GM10266 (cell line): ENCODE measurements at regions not wholly inside any gene's neighbourhood (a gene's known extent, or its start where the extent isn't known, plus 50 kb on each side); places are given as distances from the start of the nearest gene placed in this dataset.

Experiments used
- DNase-seq: peaks from one replicate; pipeline ENCODE4 v3.0.0; 2012; ENCODE audit errors: extremely low spot score
- TF ChIP-seq, protein P1 (sequence below): IDR thresholded peaks from 2 replicates; pipeline ENCODE4 v1.5.1; 2012; ENCODE audit warnings: mild to moderate bottlenecking, low read depth; ENCODE audit not compliant: control insufficient read depth, insufficient read depth; ENCODE audit errors: missing control alignments

DNA sequence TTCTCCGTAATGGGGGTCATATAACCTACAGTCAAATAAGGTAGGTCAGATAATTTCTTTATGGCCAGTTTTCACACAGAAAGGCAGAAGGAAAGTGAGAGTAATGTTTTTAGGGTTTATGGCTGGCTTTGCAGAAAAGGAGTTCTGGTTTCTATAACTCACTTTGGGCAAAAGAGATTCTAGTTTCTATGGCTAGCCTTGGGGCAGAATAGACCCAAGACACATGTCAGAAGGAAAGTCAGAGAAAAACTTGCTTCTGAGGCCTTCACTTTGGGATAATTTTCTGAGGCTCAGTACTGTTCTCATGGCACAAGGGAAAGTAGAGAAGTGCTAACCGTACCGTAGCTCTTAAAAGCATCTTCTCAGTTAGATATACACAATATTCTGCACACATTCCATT is 1145.3 kb downstream of the EFNA5 start:
- TF ChIP-seq, protein P1, sequence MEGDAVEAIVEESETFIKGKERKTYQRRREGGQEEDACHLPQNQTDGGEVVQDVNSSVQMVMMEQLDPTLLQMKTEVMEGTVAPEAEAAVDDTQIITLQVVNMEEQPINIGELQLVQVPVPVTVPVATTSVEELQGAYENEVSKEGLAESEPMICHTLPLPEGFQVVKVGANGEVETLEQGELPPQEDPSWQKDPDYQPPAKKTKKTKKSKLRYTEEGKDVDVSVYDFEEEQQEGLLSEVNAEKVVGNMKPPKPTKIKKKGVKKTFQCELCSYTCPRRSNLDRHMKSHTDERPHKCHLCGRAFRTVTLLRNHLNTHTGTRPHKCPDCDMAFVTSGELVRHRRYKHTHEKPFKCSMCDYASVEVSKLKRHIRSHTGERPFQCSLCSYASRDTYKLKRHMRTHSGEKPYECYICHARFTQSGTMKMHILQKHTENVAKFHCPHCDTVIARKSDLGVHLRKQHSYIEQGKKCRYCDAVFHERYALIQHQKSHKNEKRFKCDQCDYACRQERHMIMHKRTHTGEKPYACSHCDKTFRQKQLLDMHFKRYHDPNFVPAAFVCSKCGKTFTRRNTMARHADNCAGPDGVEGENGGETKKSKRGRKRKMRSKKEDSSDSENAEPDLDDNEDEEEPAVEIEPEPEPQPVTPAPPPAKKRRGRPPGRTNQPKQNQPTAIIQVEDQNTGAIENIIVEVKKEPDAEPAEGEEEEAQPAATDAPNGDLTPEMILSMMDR, result no peak
- no peak for DNase-seq

DNA sequence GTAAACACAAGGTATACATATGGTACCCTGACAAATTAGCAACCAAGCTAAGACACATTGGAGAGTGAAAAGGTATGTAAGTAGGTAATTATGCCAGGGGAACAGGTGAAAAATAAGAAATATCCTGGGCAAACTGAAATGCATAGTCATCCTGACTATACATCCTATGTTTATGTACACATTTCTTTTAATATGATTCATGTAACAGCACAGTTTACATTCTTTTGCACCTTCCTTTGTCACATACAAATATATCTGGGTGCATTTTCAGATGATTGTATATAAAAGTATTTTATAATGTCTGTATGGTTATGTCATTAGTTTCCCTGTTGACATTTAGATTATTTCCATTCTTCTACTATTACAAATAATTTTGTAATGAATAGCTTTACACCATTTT is 1146.9 kb downstream of the EFNA5 start:
- DNase-seq, result no peak
- TF ChIP-seq, protein P1, result no peak

DNA sequence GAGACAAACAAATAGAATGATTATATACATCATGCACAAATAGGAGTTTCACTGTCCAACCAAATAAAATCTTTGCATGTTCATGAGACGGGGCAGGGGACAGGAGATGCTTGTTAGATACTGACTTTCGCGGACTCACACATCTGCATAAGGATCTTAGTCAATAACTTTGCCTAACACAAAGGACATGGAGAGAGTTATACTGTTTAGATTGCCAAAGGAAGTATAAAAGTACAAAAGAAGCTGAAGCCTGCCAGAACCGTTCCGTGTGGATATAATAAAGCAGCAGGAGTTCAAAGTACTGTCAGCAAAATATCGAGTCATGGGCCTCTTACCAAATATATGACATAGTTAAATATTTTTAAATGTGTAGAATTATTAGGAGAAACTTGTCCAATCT is 1148.4 kb downstream of the EFNA5 start:
- no peak for DNase-seq
- TF ChIP-seq, protein P1, result no peak

DNA sequence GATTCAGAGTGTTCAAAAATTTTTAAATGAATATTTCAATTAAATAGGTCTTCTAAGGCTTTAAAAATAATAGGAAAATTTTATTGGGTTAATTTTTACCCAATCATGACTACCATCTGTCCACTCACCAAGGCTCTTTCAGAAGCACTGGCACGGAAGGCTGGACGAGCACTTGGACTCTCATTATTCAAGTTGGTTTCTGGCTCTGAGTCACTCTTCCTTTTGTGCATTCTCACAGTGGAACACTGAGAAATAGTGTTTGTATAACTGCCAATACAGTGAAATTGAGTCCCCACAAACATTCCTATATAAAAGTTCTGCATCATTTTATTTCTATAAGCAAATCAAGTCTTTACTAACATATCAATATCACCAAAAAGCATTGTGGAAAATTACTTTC is 1149.0 kb downstream of the EFNA5 start:
- TF ChIP-seq, protein P1, result no peak
- no peak for DNase-seq

DNA sequence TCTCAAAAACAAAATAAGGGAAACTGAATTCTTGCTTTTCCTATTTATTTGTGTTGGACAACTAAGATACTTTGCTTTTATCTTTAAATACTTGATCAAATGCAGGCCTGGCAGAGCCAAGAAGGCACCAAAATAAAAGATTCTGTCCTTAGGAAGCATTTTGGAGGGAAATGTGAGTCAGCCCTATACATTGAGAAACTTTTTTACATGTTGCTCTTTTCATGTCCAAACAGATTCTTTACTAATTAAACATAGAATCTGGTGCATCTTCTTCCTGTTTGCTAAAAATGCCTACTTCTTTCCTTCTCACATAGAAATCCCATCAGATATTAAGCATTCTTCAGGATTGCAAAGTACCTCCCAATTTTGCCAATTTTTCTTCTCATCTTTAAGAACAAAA is 1160.4 kb downstream of the EFNA5 start:
- no peak for DNase-seq
- TF ChIP-seq, protein P1, result no peak

DNA sequence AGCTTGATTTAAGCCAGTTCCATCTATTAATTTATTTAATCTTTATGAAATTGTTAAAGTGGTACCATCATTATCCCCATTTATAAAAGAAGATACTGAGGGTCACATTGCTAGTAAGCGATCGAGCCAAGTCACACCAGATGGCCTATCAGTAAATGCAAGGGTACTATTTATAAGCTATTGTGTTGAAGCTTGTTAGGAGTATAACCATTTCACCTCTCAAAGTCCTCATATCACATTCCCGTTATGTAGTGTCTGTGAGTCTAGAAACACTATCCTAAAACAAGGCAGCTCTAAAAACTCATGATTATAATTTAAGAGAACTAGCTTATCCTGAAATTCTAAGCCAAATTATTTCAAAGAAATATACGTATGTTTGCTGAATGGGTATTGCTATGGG is 1161.8 kb downstream of the EFNA5 start:
- TF ChIP-seq, protein P1, result no peak
- DNase-seq, result no peak

DNA sequence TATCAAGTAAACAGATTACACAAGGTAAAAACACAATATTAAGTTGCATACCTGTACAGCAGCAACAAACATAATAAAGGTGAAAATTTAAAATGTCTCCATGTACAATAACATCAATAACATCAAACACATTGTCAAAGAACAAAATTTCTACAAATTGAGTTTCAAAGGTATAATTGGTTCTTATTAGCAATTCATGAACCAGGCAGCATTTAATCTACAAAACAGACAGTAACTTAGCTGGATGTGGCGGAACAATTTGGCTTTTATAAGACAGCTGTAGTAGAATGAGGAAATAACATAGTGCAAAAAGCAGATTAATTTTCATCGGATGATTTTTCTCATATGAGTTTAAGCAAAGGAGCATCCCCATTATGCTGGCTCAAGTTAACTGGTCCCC is 1176.8 kb downstream of the EFNA5 start:
- TF ChIP-seq, protein P1, result no peak
- DNase-seq, result no peak

DNA sequence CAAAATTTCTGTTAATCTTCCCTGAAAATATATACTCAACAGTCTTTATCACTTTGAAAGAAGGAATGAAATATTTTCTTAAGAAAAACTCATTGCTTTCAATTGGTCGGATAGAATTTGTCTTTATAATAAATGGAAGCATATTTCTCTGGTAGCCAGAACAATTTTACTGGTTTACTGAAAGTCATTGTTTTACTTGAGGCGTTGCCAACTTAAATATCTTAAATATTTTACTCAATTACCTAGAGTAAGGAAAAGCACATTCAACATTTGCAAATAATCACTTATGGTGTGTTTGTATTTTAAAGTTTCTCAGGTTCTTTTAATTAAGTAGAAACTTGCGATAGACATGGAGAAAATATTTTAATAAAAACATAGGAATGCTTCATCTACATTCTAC is 1181.7 kb downstream of the EFNA5 start:
- TF ChIP-seq, protein P1, result no peak
- no peak for DNase-seq
